ENCODE measurements at regions not wholly inside any gene's neighbourhood (a gene's known extent, or its start where the extent isn't known, plus 50 kb on each side); places are given as distances from the start of the nearest gene placed in this dataset.
"Not testable (repeated sequence)": the region's sequence is repeated elsewhere in the genome, so short reads cannot be mapped to it uniquely, and the experiment has no call there.

- no peak for DNase-seq
Observed at GRCh38 chr7:67484244-67484751, 487.7 kb downstream of the TYW1 start.

- no peak for DNase-seq
Observed at GRCh38 chr7:67486401-67486800, 489.8 kb downstream of the TYW1 start.

GRCh38 chr7:67487316-67487715 is 490.7 kb downstream of the TYW1 start:
- DNase-seq: no peak

- DNase-seq: no peak
Observed at GRCh38 chr7:67489881-67490280, 493.2 kb downstream of the TYW1 start.

GRCh38 chr7:67493366-67493765 is 496.7 kb downstream of the TYW1 start:
- no peak for DNase-seq

GRCh38 chr7:67496589-67496988 is 500.0 kb downstream of the TYW1 start:
- DNase-seq: no peak

- not testable (repeated sequence) for DNase-seq
Observed at GRCh38 chr7:67497914-67498313, 501.3 kb downstream of the TYW1 start.

- DNase-seq: no peak
Observed at GRCh38 chr7:67502929-67503328, 506.3 kb downstream of the TYW1 start.

- no peak for DNase-seq
Observed at GRCh38 chr7:67505449-67505848, 508.8 kb downstream of the TYW1 start.

GRCh38 chr7:67512481-67512880 is 515.8 kb downstream of the TYW1 start:
- no peak for DNase-seq

- DNase-seq: no peak
Observed at GRCh38 chr7:67518580-67518979, 521.9 kb downstream of the TYW1 start.

GRCh38 chr7:67519171-67519570 is 522.5 kb downstream of the TYW1 start:
- no peak for DNase-seq

- no peak for DNase-seq
Observed at GRCh38 chr7:67522504-67522903, 525.9 kb downstream of the TYW1 start.

- DNase-seq: no peak
Observed at GRCh38 chr7:67523713-67524112, 527.1 kb downstream of the TYW1 start.

GRCh38 chr7:67525588-67525987 is 529.0 kb downstream of the TYW1 start:
- no peak for DNase-seq

GRCh38 chr7:67535241-67535989 is 538.8 kb downstream of the TYW1 start:
- DNase-seq: no peak

- no peak for DNase-seq
Observed at GRCh38 chr7:67542916-67543315, 546.3 kb downstream of the TYW1 start.

GRCh38 chr7:67547183-67547907 is 550.7 kb downstream of the TYW1 start:
- DNase-seq: no peak

GRCh38 chr7:67549126-67549525 is 552.5 kb downstream of the TYW1 start:
- DNase-seq: no peak

- DNase-seq: no peak
Observed at GRCh38 chr7:67550801-67551436, 554.3 kb downstream of the TYW1 start.

- no peak for DNase-seq
Observed at GRCh38 chr7:67552738-67553137, 556.1 kb downstream of the TYW1 start.

GRCh38 chr7:67553378-67553777 is 556.7 kb downstream of the TYW1 start:
- DNase-seq: no peak

GRCh38 chr7:67554986-67555385 is 558.4 kb downstream of the TYW1 start:
- DNase-seq: no peak

GRCh38 chr7:67564959-67565358 is 568.3 kb downstream of the TYW1 start:
- no peak for DNase-seq

Data from cortex of kidney (tissue), 1 donor.